Kidney glomerular epithelial cell (primary cell): ENCODE measurements at regions not wholly inside any gene's neighbourhood (a gene's known extent, or its start where the extent isn't known, plus 50 kb on each side); places are given as distances from the start of the nearest gene placed in this dataset.
"Not testable (repeated sequence)": the region's sequence is repeated elsewhere in the genome, so short reads cannot be mapped to it uniquely, and the experiment has no call there.

Experiments used
- DNase-seq: peaks from one replicate; lab custom pipeline; 2025; lab: John Stamatoyannopoulos, UW

GRCh38 chr6:14597090-14597489, 479.5 kb downstream of the CD83 start:
- no peak for DNase-seq

GRCh38 chr6:14598017-14598864, 480.7 kb downstream of the CD83 start:
- no peak for DNase-seq

- not testable (repeated sequence) for DNase-seq
Observed at GRCh38 chr6:14600306-14600705, 482.7 kb downstream of the CD83 start.

GRCh38 chr6:14601490-14601889, 483.9 kb downstream of the CD83 start:
- DNase-seq = no peak

- no peak for DNase-seq
Observed at GRCh38 chr6:14606353-14606752, 488.8 kb downstream of the CD83 start.

- DNase-seq = no peak
Observed at GRCh38 chr6:14610141-14610540, 492.6 kb downstream of the CD83 start.

GRCh38 chr6:14612016-14612980, 494.7 kb downstream of the CD83 start:
- DNase-seq = no peak

- DNase-seq = no peak
Observed at GRCh38 chr6:14614631-14615030, 497.1 kb downstream of the CD83 start.

GRCh38 chr6:14616656-14617055, 499.1 kb downstream of the CD83 start:
- DNase-seq = no peak

GRCh38 chr6:14618759-14619418, 501.3 kb downstream of the CD83 start:
- DNase-seq = no peak

- no peak for DNase-seq
Observed at GRCh38 chr6:14619419-14619781, 501.8 kb downstream of the CD83 start.

- DNase-seq = no peak
Observed at GRCh38 chr6:14620522-14620921, 502.9 kb downstream of the CD83 start.

- DNase-seq = no peak
Observed at GRCh38 chr6:14621518-14621917, 503.9 kb downstream of the CD83 start.

GRCh38 chr6:14622085-14622484, 504.5 kb downstream of the CD83 start:
- no peak for DNase-seq

GRCh38 chr6:14622909-14623505, 505.4 kb downstream of the CD83 start:
- no peak for DNase-seq

GRCh38 chr6:14625173-14625895, 507.8 kb downstream of the CD83 start:
- DNase-seq = no peak

- DNase-seq = no peak
Observed at GRCh38 chr6:14626556-14626955, 509.0 kb downstream of the CD83 start.

- no peak for DNase-seq
Observed at GRCh38 chr6:14630016-14630415, 512.4 kb downstream of the CD83 start.

- DNase-seq = no peak
Observed at GRCh38 chr6:14633479-14633878, 515.9 kb downstream of the CD83 start.

- DNase-seq = no peak
Observed at GRCh38 chr6:14634072-14634471, 516.5 kb downstream of the CD83 start.

GRCh38 chr6:14635195-14635594, 517.6 kb downstream of the CD83 start:
- no peak for DNase-seq
